Gastrocnemius medialis (tissue), 4 donors: ENCODE measurements at regions not wholly inside any gene's neighbourhood (a gene's known extent, or its start where the extent isn't known, plus 50 kb on each side); places are given as distances from the start of the nearest gene placed in this dataset.

Source experiments
- POLR2A ChIP-seq, 2 donors: fragments of 450-650 bp; IDR thresholded peaks; one replicate each; pipeline ENCODE4 v1.6.1; 2017; ENCODE audit warnings: antibody characterized with exemption in 2 of 2, mild to moderate bottlenecking in 2 of 2, moderate library complexity in 2 of 2
- TF ChIP-seq, protein P1 (sequence below), 5 experiments: fragments of 450-650 bp in 3 of 5; fragments of 200-600 bp in 2 of 5; sonication (generic) in 2 of 5; IDR thresholded peaks in 4 of 5; conservative IDR thresholded peaks in 1 of 5; 1 replicate in 4 of 5; 2 replicates in 1 of 5; pipeline ENCODE4 v1.5.1; 2016 to 2019; ENCODE audit warnings: antibody characterized with exemption in 5 of 5, mild to moderate bottlenecking in 3 of 5, moderate library complexity in 3 of 5

DNA sequence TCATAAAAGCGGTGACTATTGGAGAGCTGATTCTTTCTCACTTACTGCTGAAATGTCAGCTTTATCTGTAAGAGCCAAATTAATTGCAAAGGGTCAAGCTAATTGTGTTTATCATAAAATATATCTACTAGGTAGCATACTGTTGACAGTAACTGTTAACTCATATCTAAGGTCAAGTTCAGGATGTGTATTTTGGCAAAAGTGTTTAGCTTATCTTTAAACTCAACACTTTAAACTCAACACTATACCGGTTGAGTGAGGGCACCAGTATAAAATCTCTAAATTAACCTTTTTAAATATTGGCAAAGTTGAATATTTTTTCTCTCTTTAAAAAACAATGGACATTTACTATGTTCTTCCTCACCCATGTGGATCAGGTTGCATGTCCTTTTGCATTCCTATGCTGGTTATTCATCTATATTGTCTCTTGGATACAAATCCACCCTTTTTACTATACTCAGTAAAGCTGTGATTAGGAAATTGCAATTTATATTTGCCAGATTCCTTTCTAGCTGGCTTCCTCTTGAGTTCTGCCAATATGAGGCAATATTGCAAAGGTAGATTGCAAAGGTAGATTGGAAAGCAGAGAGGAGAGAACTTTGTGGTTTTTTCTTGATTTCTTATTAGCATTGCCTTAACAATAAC is 344.6 kb upstream of the DCBLD2 start:
- TF ChIP-seq, protein P1, sequence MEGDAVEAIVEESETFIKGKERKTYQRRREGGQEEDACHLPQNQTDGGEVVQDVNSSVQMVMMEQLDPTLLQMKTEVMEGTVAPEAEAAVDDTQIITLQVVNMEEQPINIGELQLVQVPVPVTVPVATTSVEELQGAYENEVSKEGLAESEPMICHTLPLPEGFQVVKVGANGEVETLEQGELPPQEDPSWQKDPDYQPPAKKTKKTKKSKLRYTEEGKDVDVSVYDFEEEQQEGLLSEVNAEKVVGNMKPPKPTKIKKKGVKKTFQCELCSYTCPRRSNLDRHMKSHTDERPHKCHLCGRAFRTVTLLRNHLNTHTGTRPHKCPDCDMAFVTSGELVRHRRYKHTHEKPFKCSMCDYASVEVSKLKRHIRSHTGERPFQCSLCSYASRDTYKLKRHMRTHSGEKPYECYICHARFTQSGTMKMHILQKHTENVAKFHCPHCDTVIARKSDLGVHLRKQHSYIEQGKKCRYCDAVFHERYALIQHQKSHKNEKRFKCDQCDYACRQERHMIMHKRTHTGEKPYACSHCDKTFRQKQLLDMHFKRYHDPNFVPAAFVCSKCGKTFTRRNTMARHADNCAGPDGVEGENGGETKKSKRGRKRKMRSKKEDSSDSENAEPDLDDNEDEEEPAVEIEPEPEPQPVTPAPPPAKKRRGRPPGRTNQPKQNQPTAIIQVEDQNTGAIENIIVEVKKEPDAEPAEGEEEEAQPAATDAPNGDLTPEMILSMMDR (IDR thresholded peaks at IDR 0.05 in 4 of 5, conservative IDR thresholded peaks at IDR 0.05 in 1 of 5): no peak
- no peak for TF ChIP-seq POLR2A (IDR thresholded peaks at IDR 0.05)
